ENCODE measurements at regions not wholly inside any gene's neighbourhood (a gene's known extent, or its start where the extent isn't known, plus 50 kb on each side); places are given as distances from the start of the nearest gene placed in this dataset.

DNA sequence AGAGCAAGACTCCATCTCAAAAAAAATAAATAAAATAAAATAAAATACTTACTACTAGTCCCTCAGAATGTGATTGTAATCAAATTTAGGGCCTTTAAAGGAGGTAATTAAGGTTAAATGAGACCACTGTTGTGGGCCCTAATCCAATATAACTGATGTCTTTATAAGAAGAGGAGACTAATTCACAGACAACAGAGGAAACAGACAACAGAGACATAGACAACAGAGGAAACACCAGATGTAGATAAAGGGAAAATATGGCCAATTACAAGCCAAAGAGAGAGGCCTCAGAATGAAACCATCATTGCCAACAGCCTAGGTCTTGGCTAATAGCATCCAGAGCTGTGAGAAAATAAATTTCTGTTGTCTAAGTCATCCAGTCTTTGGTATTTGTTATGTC is 669.0 kb upstream of the FOXG1 start:
- H3K36me3 ChIP-seq (ENCODE audit: insufficient read depth, low read length): no peaks in the 10 kb centered on the region
- no peaks in the 10 kb centered on the region for H3K9me2 ChIP-seq (ENCODE audit: insufficient read depth, low read length)
- no peaks in the 10 kb centered on the region for H3F3A ChIP-seq (ENCODE audit: insufficient read depth, low read length, poor library complexity, severe bottlenecking)
- H3K4me2 ChIP-seq (ENCODE audit: low read length): no peak overlapping the region
- H3K4me3 ChIP-seq (ENCODE audit: low read length): no peak overlapping the region
- no peaks in the 10 kb centered on the region for H3K9me3 ChIP-seq (ENCODE audit: low read length)
- H2AFZ ChIP-seq (ENCODE audit: low read depth, low read length): no peak overlapping the region
- H4K20me1 ChIP-seq (ENCODE audit: insufficient read depth): no peaks in the 10 kb centered on the region
- H3K79me2 ChIP-seq (replicated peaks; ENCODE audit: insufficient read depth, low read length): no peaks in the 10 kb centered on the region
- H3K27me3 ChIP-seq (ENCODE audit: insufficient read depth, low read depth, low read length): no peaks in the 10 kb centered on the region
- TF ChIP-seq SMC3 (conservative IDR thresholded peaks at IDR 0.05; ENCODE audit: poor library complexity) (no peak), RAD21 (conservative IDR thresholded peaks at IDR 0.05) (no peak), EZH2 (IDR thresholded peaks at IDR 0.05; ENCODE audit: borderline replicate concordance, insufficient read depth, low read length, poor library complexity, severe bottlenecking) (no peak), TAF1 (IDR thresholded peaks at IDR 0.05; ENCODE audit: low read depth) (no peak), MXI1 (conservative IDR thresholded peaks at IDR 0.05; ENCODE audit: poor library complexity, severe bottlenecking) (no peak), POLR2AphosphoS5 (IDR thresholded peaks at IDR 0.05) (no peak), EP300 (conservative IDR thresholded peaks at IDR 0.05; ENCODE audit: poor library complexity, severe bottlenecking) (no peak)
- TF ChIP-seq, protein P1, sequence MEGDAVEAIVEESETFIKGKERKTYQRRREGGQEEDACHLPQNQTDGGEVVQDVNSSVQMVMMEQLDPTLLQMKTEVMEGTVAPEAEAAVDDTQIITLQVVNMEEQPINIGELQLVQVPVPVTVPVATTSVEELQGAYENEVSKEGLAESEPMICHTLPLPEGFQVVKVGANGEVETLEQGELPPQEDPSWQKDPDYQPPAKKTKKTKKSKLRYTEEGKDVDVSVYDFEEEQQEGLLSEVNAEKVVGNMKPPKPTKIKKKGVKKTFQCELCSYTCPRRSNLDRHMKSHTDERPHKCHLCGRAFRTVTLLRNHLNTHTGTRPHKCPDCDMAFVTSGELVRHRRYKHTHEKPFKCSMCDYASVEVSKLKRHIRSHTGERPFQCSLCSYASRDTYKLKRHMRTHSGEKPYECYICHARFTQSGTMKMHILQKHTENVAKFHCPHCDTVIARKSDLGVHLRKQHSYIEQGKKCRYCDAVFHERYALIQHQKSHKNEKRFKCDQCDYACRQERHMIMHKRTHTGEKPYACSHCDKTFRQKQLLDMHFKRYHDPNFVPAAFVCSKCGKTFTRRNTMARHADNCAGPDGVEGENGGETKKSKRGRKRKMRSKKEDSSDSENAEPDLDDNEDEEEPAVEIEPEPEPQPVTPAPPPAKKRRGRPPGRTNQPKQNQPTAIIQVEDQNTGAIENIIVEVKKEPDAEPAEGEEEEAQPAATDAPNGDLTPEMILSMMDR (IDR thresholded peaks at IDR 0.05; ENCODE audit: poor library complexity, severe bottlenecking): no peak
- TF ChIP-seq, protein P2, sequence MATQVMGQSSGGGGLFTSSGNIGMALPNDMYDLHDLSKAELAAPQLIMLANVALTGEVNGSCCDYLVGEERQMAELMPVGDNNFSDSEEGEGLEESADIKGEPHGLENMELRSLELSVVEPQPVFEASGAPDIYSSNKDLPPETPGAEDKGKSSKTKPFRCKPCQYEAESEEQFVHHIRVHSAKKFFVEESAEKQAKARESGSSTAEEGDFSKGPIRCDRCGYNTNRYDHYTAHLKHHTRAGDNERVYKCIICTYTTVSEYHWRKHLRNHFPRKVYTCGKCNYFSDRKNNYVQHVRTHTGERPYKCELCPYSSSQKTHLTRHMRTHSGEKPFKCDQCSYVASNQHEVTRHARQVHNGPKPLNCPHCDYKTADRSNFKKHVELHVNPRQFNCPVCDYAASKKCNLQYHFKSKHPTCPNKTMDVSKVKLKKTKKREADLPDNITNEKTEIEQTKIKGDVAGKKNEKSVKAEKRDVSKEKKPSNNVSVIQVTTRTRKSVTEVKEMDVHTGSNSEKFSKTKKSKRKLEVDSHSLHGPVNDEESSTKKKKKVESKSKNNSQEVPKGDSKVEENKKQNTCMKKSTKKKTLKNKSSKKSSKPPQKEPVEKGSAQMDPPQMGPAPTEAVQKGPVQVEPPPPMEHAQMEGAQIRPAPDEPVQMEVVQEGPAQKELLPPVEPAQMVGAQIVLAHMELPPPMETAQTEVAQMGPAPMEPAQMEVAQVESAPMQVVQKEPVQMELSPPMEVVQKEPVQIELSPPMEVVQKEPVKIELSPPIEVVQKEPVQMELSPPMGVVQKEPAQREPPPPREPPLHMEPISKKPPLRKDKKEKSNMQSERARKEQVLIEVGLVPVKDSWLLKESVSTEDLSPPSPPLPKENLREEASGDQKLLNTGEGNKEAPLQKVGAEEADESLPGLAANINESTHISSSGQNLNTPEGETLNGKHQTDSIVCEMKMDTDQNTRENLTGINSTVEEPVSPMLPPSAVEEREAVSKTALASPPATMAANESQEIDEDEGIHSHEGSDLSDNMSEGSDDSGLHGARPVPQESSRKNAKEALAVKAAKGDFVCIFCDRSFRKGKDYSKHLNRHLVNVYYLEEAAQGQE (IDR thresholded peaks at IDR 0.05; ENCODE audit: borderline replicate concordance): no peak
- H3K27ac ChIP-seq (ENCODE audit: low read length): no peak overlapping the region
- no peak overlapping the region for H3K9ac ChIP-seq (ENCODE audit: low read length)

DNA sequence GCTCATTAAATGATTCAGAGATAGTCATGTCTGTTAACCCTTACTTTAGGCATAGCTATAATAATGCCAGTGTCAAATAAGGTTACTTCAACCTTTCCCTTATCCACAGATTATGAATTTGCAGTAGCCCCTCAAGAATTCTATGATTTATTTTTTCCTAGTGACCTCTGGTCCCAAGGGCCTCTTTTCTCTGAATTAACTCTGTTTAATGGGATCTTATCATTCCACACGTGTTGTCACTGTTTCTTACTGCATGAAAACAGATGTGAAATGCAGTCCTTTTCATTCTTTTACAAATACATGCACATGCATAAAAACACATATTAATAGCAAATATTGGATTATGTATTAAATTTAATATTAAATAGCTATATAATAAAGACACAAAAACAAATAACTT is 667.7 kb upstream of the FOXG1 start:
- Histone ChIP-seq H3K27me3 (ENCODE audit: insufficient read depth, low read depth, low read length) (no peaks in the 10 kb centered on the region), H3K79me2 (replicated peaks; ENCODE audit: insufficient read depth, low read length) (no peaks in the 10 kb centered on the region), H3K4me3 (ENCODE audit: low read length) (no peak overlapping the region), H3K27ac (ENCODE audit: low read length) (no peak overlapping the region), H3K9me3 (ENCODE audit: low read length) (no peaks in the 10 kb centered on the region), H3K4me2 (ENCODE audit: low read length) (no peak overlapping the region), H4K20me1 (ENCODE audit: insufficient read depth) (no peaks in the 10 kb centered on the region), H2AFZ (ENCODE audit: low read depth, low read length) (no peak overlapping the region), H3K9me2 (ENCODE audit: insufficient read depth, low read length) (no peaks in the 10 kb centered on the region), H3F3A (ENCODE audit: insufficient read depth, low read length, poor library complexity, severe bottlenecking) (no peaks in the 10 kb centered on the region), H3K36me3 (ENCODE audit: insufficient read depth, low read length) (no peaks in the 10 kb centered on the region), H3K9ac (ENCODE audit: low read length) (no peak overlapping the region)
- TF ChIP-seq MXI1 (conservative IDR thresholded peaks at IDR 0.05; ENCODE audit: poor library complexity, severe bottlenecking): no peak
- no peak for TF ChIP-seq RAD21 (conservative IDR thresholded peaks at IDR 0.05)
- no peak for TF ChIP-seq EZH2 (IDR thresholded peaks at IDR 0.05; ENCODE audit: borderline replicate concordance, insufficient read depth, low read length, poor library complexity, severe bottlenecking)
- no peak for TF ChIP-seq TAF1 (IDR thresholded peaks at IDR 0.05; ENCODE audit: low read depth)
- TF ChIP-seq, protein P2 (IDR thresholded peaks at IDR 0.05; ENCODE audit: borderline replicate concordance): no peak
- no peak for TF ChIP-seq SMC3 (conservative IDR thresholded peaks at IDR 0.05; ENCODE audit: poor library complexity)
- TF ChIP-seq EP300 (conservative IDR thresholded peaks at IDR 0.05; ENCODE audit: poor library complexity, severe bottlenecking): no peak
- TF ChIP-seq, protein P1 (IDR thresholded peaks at IDR 0.05; ENCODE audit: poor library complexity, severe bottlenecking): no peak
- no peak for TF ChIP-seq POLR2AphosphoS5 (IDR thresholded peaks at IDR 0.05)
